DOHH2 (cell line): ENCODE measurements at regions not wholly inside any gene's neighbourhood (a gene's known extent, or its start where the extent isn't known, plus 50 kb on each side); places are given as distances from the start of the nearest gene placed in this dataset.

ENCODE experiments used
- CTCF ChIP-seq: fragments of 200-600 bp; sonication (generic); IDR thresholded peaks from one replicate; pipeline ENCODE4 v1.5.1; 2014; ENCODE audit warnings: antibody characterized with exemption, mild to moderate bottlenecking, low read depth, low read length; ENCODE audit not compliant: poor library complexity, severe bottlenecking
- EZH2phosphoT487 ChIP-seq: fragments of 200-600 bp; sonication (generic); IDR thresholded peaks from 2 replicates; pipeline ENCODE4 v1.6.1; 2017; ENCODE audit warnings: borderline replicate concordance, mild to moderate bottlenecking, antibody characterized with exemption, low read length, moderate library complexity, mixed read lengths

DNA sequence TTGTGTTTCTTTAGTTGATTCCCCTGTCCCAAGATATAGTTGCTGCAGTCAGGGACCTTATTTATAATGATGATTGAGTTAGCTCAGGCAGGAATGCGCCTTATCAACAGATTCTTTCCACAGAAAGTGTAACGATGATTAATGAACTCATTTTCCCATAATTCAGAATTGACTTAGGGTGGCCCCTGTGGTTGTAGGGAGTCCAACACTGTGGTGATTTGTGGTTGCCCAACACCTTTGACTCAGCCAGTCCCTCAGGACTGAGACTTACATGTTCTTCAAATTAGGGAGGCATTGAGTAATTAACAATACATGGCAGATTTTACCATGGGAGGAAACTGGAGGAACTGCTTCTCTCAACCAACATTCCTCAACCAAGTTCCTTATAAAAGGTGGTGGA lies 221.9 kb downstream of the GABRG2 start:
- TF ChIP-seq CTCF = no peak
- no peak for TF ChIP-seq EZH2phosphoT487
